ENCODE measurements at regions not wholly inside any gene's neighbourhood (a gene's known extent, or its start where the extent isn't known, plus 50 kb on each side); places are given as distances from the start of the nearest gene placed in this dataset.

- TF ChIP-seq ZNF274 (IDR thresholded peaks at IDR 0.05; ENCODE audit: insufficient read depth, insufficient read length) = no peak
- peak; percentile 24 to 41 (median 38); a peak in 4 of 6 replicates for TF ChIP-seq CTCF (IDR thresholded peaks at IDR 0.05 in 2 of 3, conservative IDR thresholded peaks at IDR 0.05 in 1 of 3; ENCODE audit: control insufficient read depth in 2 of 3, extremely low read depth in 1 of 3, insufficient read depth in 1 of 3, low read depth in 3 of 3, low read length in 3 of 3)
- TF ChIP-seq RELA (IDR thresholded peaks at IDR 0.05; ENCODE audit: borderline replicate concordance, partially characterized antibody) = no peak
- no peak for TF ChIP-seq E2F4 (IDR thresholded peaks at IDR 0.05; ENCODE audit: low read depth, low read length)
- no peak for TF ChIP-seq BCL3 (IDR thresholded peaks at IDR 0.05; ENCODE audit: borderline replicate concordance, insufficient read depth, low read depth, low read length, poor library complexity, severe bottlenecking)
- no peak for TF ChIP-seq EZH2 (IDR thresholded peaks at IDR 0.05; ENCODE audit: borderline replicate concordance, control insufficient read depth, low read depth, low read length)
- TF ChIP-seq POLR2A (IDR thresholded peaks at IDR 0.05; ENCODE audit: low read depth, low read length) = no peak
- TF ChIP-seq POLR2AphosphoS5 (IDR thresholded peaks at IDR 0.05; ENCODE audit: low read length) = no peak
- no peak for TF ChIP-seq ELK1 (IDR thresholded peaks at IDR 0.05; ENCODE audit: low read depth, low read length)
- TF ChIP-seq SUZ12 (IDR thresholded peaks at IDR 0.05; ENCODE audit: unreplicated experiment) = no peak
- no peak for TF ChIP-seq EP300 (IDR thresholded peaks at IDR 0.05; ENCODE audit: borderline replicate concordance in 1 of 2, control insufficient read depth in 1 of 2, low read depth in 2 of 2, low read length in 2 of 2)
- no peak for TF ChIP-seq SP1 (IDR thresholded peaks at IDR 0.05; ENCODE audit: low read depth, low read length)
- no peak for TF ChIP-seq TAF1 (IDR thresholded peaks at IDR 0.05; ENCODE audit: borderline replicate concordance, low read depth, low read length)
These were observed 80.7 kb upstream of the TNR start for GRCh38 chr1:175824079-175824478.
